ENCODE measurements at regions not wholly inside any gene's neighbourhood (a gene's known extent, or its start where the extent isn't known, plus 50 kb on each side); places are given as distances from the start of the nearest gene placed in this dataset.

GRCh38 chr3:102577082-102577789 lies 142.4 kb downstream of the ZPLD1 start:
- TF ChIP-seq CTCF (IDR thresholded peaks at IDR 0.05; ENCODE audit: borderline replicate concordance, extremely low read depth, low read length, poor library complexity, severe bottlenecking): no peak
- no peak for TF ChIP-seq EZH2 (IDR thresholded peaks at IDR 0.05; ENCODE audit: borderline replicate concordance, low read depth, low read length, severe bottlenecking)
